NCI-H1092 treated with DMSO at 0.1 percent for 48 hours (cell line): ENCODE measurements at regions not wholly inside any gene's neighbourhood (a gene's known extent, or its start where the extent isn't known, plus 50 kb on each side); places are given as distances from the start of the nearest gene placed in this dataset.

Experiments
- DNase-seq: peaks from one replicate; lab custom pipeline; 2025; lab: John Stamatoyannopoulos, UW

DNA sequence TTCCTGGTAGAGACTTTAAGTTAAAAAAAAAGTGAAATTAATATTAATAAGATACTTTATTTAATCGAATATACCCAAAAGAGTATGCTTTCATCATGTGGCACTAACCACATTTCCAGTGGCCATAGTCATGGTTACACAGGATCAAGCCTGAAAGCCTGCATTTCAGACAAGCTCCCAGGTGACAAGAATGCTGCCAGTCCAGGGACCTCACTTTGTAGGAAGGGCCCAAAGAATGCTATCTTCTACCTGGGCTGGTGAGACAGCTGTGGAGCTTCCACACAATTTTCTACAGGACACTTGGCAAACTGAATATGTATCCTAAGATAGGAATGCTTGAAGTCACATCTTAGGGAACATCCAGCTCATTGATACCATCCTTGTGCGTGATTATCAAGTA is 203.8 kb downstream of the AUH start:
- DNase-seq, result no peak

DNA sequence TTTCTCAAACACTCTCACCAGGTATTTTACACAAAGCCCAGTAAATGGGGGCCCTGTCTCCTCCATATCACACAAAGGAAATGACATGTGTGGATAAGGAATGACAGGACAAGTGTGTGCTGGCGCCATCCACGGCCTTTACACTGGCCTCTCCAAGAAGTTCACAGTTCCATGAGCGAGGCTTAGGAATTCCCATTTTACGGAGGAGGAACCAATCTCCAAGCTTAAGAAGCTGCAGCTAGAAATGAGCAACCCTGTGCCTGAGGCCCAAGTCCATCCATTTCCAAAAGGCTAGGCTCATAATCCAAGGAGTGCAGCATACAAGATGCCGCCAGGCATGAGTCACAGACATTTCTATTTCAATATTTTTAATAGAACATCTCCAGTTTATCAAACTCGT is 203.4 kb downstream of the AUH start:
- DNase-seq, result no peak

DNA sequence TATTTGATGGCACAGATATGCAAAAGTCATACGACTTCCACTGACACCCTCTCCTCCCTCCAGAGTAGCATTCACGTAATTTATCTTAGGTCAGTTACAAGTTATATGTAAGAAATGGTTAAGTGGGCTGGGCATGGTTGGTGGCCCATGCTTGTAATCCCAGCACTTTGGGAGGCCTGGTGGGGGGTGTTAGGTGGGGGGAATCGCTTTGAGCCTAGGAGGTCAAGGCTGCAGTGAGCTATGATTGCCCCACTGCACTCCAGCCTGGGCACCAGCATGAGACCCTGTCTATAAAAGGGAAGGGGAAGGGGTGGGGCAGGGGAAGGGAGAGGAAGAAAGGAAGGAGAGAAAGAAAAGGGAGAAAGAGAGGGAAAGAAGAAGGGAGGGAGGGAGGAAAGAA is 202.8 kb downstream of the AUH start:
- no peak for DNase-seq

DNA sequence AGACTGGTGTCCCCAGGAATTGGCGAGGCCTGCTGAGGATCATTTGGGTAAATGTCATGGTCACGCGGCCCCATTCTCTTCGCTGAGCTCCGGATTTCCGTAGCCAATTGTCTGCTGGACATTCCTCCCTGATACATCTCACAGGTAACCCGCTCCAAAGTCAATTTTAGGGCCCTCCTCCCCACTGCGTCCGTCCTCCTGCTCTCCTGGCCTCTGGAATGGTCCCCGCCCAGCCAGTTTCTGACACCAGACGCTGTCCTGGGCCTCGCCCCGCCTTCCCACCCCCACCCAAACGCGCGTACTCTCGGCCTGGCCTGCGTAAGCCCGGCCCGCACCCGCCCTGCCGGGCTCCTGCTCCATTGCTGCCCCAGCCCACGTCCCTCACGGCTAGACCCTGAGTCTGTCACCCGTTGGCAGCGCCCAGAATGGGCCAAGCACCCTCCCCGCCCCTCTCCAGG is 202.0 kb downstream of the AUH start:
- no peak for DNase-seq

DNA sequence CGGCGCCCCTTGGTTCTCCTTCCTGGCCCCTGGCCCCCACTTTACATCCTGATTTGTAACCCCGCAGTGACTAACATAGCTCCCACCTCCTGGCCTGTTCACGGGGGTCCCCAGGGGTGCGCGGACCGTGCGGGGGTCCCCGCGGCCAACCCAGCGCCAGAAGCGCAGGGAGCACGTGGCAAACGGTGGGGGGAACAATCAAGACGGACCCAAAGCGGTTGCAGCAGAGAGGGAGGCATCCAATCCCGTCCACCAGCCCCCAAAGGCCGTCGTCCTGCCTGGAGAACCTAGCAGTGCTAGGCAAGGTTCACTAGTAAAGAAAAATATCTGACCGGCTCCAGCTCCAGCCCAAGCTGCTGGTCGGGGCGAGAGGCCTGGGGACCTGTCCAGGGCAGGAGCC is 201.5 kb downstream of the AUH start:
- DNase-seq, result no peak

DNA sequence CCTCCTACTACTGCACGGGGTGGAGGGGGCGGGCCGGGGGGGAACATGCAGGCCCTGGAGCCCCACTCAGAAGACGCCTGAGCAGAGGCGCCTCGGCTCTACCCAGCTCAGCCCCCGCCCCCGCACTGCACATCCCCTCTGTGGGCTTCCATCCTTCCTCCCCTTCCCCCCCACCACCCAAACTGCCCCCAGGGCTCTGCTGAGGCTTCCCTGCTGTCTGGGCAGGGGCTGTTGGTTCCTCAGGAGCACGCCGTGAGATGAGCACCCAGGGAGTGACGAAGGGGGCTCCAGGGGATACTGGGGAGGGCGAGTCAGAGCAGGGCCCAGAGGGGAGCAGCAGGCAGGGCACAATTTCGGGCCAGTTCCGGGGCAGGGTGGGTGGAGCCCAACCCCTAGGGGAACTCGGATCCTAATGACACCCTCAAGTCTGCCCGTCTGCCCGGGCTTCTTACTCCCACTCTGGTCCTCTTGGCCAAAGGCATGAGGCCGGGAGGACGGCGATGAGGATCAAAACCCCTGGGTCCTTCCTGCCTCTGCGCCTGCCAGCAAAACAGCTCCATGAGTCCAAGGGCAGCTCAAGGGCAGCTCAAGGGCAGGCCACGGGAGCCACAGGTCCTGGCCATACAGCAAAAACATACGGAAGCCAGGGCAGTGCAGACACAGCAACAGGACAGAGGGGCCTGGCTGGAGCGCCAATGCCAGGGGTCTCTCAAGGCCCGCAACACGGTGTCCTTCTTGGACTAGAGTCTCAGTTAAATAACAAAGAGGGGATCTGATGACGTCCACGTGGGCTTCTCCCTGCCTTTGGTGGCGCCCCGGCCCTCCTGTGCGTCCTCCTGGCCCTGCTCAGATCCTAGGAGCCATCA is 200.9 kb downstream of the AUH start:
- no peak for DNase-seq

DNA sequence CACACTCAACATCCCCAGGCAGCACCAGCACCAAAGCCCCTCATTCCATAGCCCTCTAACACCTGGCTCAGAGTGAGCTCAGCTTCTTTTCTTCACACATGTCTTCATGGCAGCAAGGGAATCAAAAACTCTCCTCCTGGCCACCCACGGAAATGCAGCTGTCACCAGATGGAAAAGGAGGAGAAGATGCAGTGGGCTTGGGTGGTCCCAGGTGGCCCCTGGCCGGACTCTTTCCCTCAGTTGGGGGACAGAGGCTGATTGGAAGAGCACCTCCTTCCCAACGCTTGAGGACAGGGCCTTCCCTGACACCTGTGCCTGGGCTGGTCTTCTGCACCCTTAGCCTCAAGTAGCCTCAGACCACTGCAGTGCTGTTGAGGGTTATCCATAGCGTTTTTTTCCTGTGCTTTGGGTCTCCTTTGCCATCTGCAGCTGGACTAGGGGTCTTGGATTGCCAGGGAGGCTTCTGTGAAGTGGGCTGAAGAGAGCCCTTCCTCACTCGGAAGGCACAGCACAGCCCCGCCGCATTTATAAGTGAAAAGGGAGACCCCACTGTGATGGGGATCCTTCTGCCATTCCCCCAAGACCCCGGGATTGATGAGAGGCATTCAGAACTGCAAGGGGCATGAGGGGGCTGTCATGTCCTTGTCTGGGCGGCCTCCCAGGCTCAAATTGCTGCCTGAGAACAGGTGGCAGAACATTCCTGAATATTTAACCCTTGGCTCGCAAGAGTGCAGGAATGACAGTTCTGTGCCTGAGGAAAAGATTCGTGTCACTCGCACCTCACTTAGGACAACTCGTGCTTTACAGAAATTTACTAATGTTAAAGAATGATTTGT is 200.0 kb downstream of the AUH start:
- DNase-seq, result no peak

DNA sequence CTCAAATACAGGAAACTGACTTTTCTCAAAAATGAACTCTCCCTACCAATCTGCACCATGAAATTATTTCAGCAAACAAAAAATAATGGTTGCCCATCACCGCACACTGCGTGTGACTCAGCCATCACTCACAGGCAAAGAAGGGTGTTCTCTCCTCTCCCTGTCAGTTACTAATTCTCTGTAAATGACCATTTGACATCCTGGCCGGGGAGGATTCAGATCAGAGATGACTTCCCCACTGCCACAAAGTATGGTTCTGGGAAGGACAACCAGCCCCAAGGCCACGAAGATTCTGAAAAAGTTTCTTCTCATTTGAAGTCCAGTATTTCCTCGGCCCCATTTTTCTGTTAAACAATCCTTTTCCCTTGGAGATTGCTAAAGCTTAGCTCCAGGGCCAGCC is 199.4 kb downstream of the AUH start:
- DNase-seq, result no peak

DNA sequence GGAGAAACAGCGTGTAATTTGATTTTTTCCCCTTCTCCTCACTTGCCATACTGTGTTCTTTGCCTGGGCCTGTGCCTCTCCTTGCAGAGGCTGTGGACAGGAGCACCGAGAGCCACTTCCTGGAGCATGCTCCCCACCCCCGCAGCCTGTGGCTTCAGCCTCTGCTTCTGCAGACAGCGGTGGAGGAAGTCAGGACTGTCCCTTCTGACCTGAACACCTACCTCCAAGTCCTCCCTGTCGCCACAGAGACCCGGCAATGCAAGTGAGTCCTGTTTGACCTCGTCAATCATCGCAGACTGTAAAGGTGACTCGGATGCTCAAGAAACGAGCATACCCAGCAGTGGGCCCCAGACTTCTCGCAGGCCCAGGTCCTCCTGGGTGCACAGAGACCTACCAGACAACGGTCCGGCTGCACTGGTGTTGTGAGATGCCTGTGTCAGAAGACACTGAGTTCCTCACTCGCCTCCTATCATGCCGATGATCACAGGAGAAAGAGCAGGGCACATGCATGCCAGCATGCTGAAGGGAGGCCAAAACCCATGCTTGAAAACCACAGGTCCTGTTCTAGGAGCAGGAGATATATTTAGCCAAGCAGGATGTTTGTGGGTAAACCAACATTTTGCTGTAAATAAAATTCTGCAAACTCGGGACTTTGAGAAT is 198.8 kb downstream of the AUH start:
- DNase-seq, result no peak

DNA sequence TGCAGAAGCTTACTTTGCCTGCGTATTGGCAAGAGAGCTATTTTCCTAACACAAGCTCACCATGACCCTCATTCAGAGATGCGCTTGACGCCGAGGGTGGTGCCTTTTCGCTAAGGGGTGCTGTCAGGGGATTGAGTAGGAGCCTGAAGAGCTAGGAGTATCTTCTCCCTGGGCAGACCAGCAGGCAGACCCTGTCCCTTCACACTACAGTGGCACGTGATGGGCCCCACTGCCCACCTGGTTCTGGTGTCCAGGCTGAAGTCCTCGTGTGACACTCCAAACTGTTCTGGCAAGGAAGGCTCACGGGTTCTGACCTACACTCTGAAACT is 198.3 kb downstream of the AUH start:
- no peak for DNase-seq

DNA sequence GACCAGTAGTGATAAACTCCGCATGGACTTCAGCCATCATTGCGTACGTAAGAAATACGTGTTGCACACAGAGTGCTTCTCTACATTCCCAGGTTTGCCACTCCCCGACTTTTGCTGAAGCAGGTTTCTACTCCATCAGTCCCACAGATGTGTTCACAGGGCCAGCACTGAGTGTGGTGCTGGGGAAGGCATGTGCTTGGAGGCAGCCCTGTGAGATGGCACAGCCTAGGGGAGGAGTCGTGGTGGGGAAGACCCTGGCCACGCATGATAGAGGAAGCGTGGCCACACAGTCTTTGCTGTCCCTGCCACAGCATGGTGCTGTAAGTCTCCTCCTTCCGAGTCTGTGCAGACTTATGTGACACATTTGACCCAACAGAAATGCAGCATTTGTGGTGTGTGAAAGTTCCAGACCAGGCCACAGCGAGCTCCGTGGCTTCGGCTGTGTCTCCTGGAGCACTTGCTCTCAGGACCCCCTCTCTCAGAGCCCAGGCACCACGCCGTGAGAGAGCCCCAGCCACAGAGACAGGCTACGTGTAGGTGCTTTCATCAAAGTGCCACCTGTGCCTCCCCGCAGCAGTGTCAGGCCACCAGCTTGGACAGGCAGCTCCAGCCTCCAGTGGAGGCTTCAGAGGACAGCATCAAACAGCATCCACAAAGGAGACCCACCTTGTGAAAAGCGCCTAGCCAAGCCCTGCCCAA is 197.8 kb downstream of the AUH start:
- DNase-seq, result no peak
